ENCODE measurements at regions not wholly inside any gene's neighbourhood (a gene's known extent, or its start where the extent isn't known, plus 50 kb on each side); places are given as distances from the start of the nearest gene placed in this dataset.

- no peak for DNase-seq (ENCODE audit: low read depth in 2 of 2)
Measured at GRCh38 chr1:61523893-61524605, 200.9 kb downstream of the TM2D1 start.

- DNase-seq (ENCODE audit: low read depth in 2 of 2) = no peak
Measured at GRCh38 chr1:61523229-61523628, 201.7 kb downstream of the TM2D1 start.

GRCh38 chr1:61520401-61520800 is 204.5 kb downstream of the TM2D1 start:
- no peak for DNase-seq (ENCODE audit: low read depth in 2 of 2)

GRCh38 chr1:61519631-61520030 is 205.3 kb downstream of the TM2D1 start:
- DNase-seq (ENCODE audit: low read depth in 2 of 2) = no peak

GRCh38 chr1:61518670-61519400 is 206.1 kb downstream of the TM2D1 start:
- no peak for DNase-seq (ENCODE audit: low read depth in 2 of 2)

GRCh38 chr1:61517345-61517744 is 207.6 kb downstream of the TM2D1 start:
- no peak for DNase-seq (ENCODE audit: low read depth in 2 of 2)

GRCh38 chr1:61515096-61515495 is 209.8 kb downstream of the TM2D1 start:
- DNase-seq (ENCODE audit: low read depth in 2 of 2) = no peak

All from stimulated activated CD4-positive, alpha-beta T cell treated with anti-CD3 and anti-CD28 coated beads, Interleukin-12 subunit alpha, Interleukin-12 subunit beta, amount 100 ng/mL, for 24 hours (primary cell).